ENCODE measurements at regions not wholly inside any gene's neighbourhood (a gene's known extent, or its start where the extent isn't known, plus 50 kb on each side); places are given as distances from the start of the nearest gene placed in this dataset.

DNA sequence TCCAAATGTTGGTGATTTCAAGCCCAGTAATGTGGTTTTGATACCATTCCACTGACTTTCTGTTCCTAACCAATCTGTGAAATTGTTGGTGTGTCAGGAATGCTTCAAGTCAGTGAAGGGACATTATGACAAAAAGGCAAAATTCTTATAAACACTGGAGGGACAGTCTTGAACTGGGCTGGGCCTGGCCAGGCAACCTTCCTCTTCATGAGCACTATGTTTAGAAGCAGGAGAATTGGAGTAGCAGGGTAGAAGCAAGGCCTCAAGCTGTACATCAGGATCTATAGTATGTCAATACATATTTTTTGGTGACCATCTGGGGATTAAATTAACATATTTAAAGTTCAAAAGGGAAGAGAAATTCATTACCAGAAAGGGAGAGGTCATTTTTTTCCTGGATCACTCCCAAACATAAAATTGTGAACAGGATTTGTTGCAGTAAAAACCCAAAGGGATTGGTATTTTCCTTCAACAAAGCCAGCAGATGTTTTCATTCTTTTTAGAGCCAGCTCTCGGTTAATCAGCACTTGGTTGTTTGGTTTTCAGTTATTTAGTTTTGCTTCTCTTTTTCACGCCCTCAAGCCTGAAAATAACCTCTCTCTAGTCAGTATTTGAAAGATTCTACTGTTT is 77.9 kb upstream of the PIK3R1 start:
- no peak for DNase-seq
- Histone ChIP-seq H3K9me3 (ENCODE audit: severe bottlenecking) (no peaks in the 10 kb centered on the region), H3K36me3 (no peaks in the 10 kb centered on the region), H3K4me3 (ENCODE audit: low read depth, low read length) (no peak overlapping the region), H3K27ac (no peak overlapping the region), H3K27me3 (ENCODE audit: insufficient read depth, low read depth, severe bottlenecking) (no peaks in the 10 kb centered on the region)
- TF ChIP-seq, protein P1, sequence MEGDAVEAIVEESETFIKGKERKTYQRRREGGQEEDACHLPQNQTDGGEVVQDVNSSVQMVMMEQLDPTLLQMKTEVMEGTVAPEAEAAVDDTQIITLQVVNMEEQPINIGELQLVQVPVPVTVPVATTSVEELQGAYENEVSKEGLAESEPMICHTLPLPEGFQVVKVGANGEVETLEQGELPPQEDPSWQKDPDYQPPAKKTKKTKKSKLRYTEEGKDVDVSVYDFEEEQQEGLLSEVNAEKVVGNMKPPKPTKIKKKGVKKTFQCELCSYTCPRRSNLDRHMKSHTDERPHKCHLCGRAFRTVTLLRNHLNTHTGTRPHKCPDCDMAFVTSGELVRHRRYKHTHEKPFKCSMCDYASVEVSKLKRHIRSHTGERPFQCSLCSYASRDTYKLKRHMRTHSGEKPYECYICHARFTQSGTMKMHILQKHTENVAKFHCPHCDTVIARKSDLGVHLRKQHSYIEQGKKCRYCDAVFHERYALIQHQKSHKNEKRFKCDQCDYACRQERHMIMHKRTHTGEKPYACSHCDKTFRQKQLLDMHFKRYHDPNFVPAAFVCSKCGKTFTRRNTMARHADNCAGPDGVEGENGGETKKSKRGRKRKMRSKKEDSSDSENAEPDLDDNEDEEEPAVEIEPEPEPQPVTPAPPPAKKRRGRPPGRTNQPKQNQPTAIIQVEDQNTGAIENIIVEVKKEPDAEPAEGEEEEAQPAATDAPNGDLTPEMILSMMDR (IDR thresholded peaks at IDR 0.05; ENCODE audit: low read depth, low read length): no peak

DNA sequence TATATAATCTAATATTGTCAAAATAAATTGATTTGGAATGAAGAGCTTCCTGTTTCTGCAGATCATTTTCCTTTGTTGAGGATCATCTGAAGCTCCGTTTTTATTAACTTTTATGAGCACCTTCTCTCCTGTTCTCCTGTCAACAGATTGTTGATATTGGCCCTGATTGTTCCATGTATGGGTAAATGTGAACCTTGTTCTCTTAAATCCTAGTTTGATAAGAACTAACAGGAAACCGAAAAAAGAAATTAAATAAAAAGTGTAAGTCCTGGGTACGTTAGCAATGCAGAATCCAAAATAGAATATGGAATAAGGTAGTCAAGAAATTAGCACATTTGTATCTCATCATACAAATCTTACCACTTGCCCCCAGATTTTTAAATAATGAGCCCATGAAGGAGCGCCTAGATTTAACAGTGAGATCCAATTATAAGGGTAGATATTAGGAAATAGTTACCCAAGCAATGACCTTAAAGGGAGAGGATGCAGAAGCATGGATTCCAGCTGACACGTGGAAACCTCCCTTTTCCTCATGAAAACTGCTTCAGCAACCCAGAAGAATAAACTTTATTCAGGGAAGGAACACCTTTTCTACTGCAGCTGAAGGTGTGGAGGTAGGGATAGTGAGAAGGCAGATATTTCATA is 80.8 kb upstream of the PIK3R1 start:
- H3K9me3 ChIP-seq (ENCODE audit: severe bottlenecking): no peaks in the 10 kb centered on the region
- DNase-seq: no peak
- no peaks in the 10 kb centered on the region for H3K36me3 ChIP-seq
- no peaks in the 10 kb centered on the region for H3K27me3 ChIP-seq (ENCODE audit: insufficient read depth, low read depth, severe bottlenecking)
- H3K4me3 ChIP-seq (ENCODE audit: low read depth, low read length): no peak overlapping the region
- TF ChIP-seq, protein P1 (IDR thresholded peaks at IDR 0.05; ENCODE audit: low read depth, low read length): no peak
- no peak overlapping the region for H3K27ac ChIP-seq

DNA sequence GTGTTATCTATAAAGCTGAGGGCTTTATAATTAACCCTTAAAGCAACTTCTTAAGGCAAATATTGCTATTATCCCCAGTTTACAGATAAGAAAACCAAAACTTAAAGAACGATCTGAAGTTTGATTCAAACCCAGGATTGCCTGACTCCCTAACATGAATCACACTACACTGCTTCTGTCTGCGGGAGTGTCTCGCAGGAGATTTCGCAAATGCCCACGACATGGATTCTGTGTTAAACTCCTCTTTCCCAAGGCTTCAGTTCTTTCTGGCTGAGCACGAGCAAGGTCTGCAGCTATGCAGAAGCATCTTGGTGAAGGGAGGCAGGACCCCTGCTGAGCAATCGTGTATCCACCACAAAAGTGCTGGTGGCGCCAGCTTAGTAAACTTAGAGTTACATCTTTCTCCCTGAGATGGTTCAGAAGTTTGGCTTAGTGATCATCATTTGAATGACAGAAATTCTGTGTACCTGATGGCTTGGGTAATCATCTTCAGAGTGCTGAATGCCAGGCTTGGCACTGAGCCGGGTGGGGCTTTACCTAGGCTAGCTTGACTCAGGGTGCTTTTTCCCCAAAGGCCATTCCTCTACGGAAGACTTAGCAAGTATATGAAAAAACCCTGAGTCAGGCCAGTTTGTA is 81.4 kb upstream of the PIK3R1 start:
- no peaks in the 10 kb centered on the region for H3K27me3 ChIP-seq (ENCODE audit: insufficient read depth, low read depth, severe bottlenecking)
- no peak overlapping the region for H3K27ac ChIP-seq
- no peaks in the 10 kb centered on the region for H3K36me3 ChIP-seq
- no peak overlapping the region for H3K4me3 ChIP-seq (ENCODE audit: low read depth, low read length)
- no peaks in the 10 kb centered on the region for H3K9me3 ChIP-seq (ENCODE audit: severe bottlenecking)
- DNase-seq: no peak
- TF ChIP-seq, protein P1 (IDR thresholded peaks at IDR 0.05; ENCODE audit: low read depth, low read length): no peak

DNA sequence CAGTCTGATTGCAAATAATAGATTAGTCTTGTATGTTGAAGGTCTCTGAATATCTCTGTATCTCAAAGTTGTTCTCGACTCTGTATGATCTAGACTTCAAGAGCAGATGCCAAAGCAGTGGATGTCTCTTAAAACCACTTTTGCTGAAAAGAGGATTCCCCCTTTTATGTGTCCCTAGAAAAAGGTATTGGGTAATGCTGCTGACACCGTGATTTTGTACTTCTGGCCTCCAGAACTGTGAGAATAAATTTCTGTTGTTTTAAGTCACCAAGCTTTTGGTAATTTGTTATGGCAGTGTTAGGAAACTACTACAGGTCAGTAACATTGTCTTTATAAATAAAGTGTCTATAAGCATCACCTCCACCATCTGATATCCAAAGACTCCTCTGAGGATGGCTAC is 85.3 kb upstream of the PIK3R1 start:
- Histone ChIP-seq H3K27me3 (ENCODE audit: insufficient read depth, low read depth, severe bottlenecking) (no peaks in the 10 kb centered on the region), H3K4me3 (ENCODE audit: low read depth, low read length) (no peak overlapping the region), H3K9me3 (ENCODE audit: severe bottlenecking) (no peaks in the 10 kb centered on the region), H3K27ac (no peak overlapping the region), H3K36me3 (no peaks in the 10 kb centered on the region)
- TF ChIP-seq, protein P1 (IDR thresholded peaks at IDR 0.05; ENCODE audit: low read depth, low read length): no peak
- DNase-seq: no peak

DNA sequence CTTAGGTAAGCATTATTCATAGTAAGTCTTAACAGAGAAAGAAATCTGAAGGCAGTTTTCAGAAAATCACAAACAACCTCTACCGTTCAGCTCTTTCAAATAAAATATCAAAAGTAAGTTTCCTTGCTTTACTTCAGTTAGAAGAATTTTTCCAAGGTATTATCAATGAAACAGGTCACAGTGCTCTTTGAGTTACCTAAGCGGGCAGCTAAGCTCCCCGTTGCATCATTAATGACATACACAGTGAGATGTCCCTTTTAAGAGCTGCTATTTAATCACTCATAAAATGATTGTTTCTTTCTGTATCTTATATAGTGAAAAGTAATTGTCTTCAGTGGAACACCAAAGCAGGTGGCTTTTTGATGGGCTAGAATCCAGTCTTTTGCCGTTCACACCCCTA is 86.2 kb upstream of the PIK3R1 start:
- TF ChIP-seq, protein P1 (IDR thresholded peaks at IDR 0.05; ENCODE audit: low read depth, low read length): no peak

More for the DNA sequence above, 86.2 kb upstream of the PIK3R1 start:
- DNase-seq: no peak
- Histone ChIP-seq H3K36me3 (no peaks in the 10 kb centered on the region), H3K27ac (no peak overlapping the region), H3K27me3 (ENCODE audit: insufficient read depth, low read depth, severe bottlenecking) (no peaks in the 10 kb centered on the region), H3K4me3 (ENCODE audit: low read depth, low read length) (no peak overlapping the region), H3K9me3 (ENCODE audit: severe bottlenecking) (no peaks in the 10 kb centered on the region)

Data from WERI-Rb-1 (cell line).